Choroid plexus epithelial cell (primary cell): ENCODE measurements at regions not wholly inside any gene's neighbourhood (a gene's known extent, or its start where the extent isn't known, plus 50 kb on each side); places are given as distances from the start of the nearest gene placed in this dataset.

Experiments
- DNase-seq: peaks from one replicate; pipeline ENCODE4 v3.0.0-alpha.2; 2010; ENCODE audit warnings: low read depth
- H3K4me3 ChIP-seq: 2 replicates; pipeline ENCODE4 v1.5.1; 2011; ENCODE audit warnings: low read depth, mild to moderate bottlenecking, control low read depth, low read length, moderate library complexity
- TF ChIP-seq, protein P1 (sequence below): conservative IDR thresholded peaks from 2 replicates; pipeline ENCODE4 v1.5.1; 2011; ENCODE audit warnings: low read depth, mild to moderate bottlenecking, control low read depth, inconsistent platforms, low read length, moderate library complexity

- DNase-seq = no peak
- H3K4me3 ChIP-seq = no peak overlapping the region
- TF ChIP-seq, protein P1, sequence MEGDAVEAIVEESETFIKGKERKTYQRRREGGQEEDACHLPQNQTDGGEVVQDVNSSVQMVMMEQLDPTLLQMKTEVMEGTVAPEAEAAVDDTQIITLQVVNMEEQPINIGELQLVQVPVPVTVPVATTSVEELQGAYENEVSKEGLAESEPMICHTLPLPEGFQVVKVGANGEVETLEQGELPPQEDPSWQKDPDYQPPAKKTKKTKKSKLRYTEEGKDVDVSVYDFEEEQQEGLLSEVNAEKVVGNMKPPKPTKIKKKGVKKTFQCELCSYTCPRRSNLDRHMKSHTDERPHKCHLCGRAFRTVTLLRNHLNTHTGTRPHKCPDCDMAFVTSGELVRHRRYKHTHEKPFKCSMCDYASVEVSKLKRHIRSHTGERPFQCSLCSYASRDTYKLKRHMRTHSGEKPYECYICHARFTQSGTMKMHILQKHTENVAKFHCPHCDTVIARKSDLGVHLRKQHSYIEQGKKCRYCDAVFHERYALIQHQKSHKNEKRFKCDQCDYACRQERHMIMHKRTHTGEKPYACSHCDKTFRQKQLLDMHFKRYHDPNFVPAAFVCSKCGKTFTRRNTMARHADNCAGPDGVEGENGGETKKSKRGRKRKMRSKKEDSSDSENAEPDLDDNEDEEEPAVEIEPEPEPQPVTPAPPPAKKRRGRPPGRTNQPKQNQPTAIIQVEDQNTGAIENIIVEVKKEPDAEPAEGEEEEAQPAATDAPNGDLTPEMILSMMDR = no peak
Observed at GRCh38 chr3:1787094-1787493, 311.6 kb upstream of the CNTN4 start.

DNA sequence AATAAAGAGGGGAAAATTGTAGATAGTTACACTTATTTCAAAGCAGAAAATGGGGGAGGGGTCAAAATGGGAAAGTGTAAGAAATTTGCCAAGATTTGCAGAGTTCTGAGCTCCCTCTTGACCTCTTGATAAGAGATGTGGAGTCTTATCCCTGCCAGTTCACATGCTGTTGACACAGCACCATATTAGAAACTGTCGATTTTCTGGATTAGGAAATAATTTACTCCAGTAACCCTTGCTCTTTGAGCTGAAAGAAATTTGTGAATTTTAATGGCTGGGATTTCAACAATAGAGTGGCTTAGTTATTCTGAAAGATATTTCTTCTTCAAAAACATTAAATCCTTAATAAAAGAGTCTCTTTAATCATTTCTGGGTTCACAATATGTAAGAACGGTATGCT is 306.2 kb upstream of the CNTN4 start:
- H3K4me3 ChIP-seq = no peak overlapping the region
- TF ChIP-seq, protein P1 = no peak
- no peak for DNase-seq

DNA sequence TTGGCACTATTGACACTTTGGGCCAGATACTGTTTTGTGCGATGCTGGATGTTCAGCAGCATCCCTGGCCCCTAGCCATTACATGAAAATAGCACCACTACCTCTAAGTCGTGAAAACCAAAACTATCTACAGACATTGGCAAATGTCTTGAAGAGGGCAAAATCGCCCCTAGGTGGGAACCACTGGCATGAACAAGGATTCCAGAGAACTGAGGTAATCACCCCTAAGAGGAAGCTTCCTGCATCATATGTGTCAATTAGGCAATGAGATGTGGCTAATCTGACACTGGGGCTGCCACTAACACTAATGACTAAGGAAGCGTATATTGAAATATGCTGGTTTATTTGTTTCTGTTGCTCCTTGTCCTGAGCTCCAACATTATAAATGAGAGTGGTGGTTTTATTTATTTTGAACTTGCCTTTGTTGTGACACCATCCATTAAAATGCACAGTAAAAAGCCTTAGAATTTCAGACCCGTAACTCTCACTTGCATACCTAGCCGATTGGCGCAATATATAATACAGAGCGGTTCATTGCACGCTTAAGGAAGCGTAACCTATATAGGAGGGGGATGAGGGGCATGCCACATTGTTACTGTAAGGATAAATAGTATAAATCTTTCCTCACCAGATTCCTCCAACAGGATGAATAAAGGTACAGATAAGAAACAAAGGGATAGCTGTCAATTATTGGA is 299.8 kb upstream of the CNTN4 start:
- no peak overlapping the region for H3K4me3 ChIP-seq
- no peak for DNase-seq
- TF ChIP-seq, protein P1 = no peak

DNA sequence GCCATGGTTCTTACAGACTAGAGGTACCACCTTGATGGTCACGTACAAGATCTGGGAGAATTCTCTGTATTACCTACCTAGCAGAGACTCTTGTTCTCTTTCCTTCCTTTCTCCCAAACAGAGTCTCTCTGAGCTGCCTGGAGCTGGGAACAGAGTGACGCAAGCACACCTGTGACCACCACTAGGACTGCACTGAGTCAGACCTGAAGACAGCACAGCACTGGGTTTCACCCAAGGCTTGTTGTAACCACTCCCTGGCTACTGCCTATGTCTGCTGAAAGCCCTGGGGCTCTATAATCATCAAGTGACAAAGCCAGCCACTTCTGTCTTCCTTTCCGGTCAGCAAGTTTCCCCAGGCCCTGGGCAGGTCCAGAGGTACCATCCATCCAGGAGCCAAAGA is 293.3 kb upstream of the CNTN4 start:
- no peak for DNase-seq
- no peak overlapping the region for H3K4me3 ChIP-seq
- TF ChIP-seq, protein P1 = no peak

- no peak for DNase-seq
Observed at GRCh38 chr3:1808590-1808989, 290.1 kb upstream of the CNTN4 start.

DNA sequence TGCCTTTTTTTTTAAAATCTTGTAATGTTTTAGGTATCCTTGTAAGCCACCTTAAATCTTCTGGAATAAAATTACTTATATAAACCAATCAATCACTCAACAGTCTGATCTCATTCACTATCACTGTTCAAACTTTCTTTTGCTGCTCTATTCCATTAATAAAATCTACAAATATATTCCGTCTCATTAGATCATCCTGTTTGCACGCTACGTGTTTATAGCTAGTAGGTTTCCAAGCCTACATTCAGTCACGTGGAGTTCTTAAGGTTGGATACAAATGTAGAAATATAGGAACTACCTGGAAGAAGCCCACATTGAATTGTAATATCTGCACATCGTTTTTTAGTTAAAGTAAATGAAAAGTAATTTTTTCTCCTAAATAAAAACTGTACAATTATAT is 274.8 kb upstream of the CNTN4 start:
- H3K4me3 ChIP-seq = no peak overlapping the region
- TF ChIP-seq, protein P1 = no peak
- no peak for DNase-seq

More at GRCh38 chr3:1808590-1808989, 290.1 kb upstream of the CNTN4 start:
- TF ChIP-seq, protein P1 = no peak
- H3K4me3 ChIP-seq = no peak overlapping the region

GRCh38 chr3:1824359-1824758 is 274.3 kb upstream of the CNTN4 start:
- no peak for DNase-seq
- TF ChIP-seq, protein P1 = no peak
- H3K4me3 ChIP-seq = no peak overlapping the region
